ENCODE measurements at regions not wholly inside any gene's neighbourhood (a gene's known extent, or its start where the extent isn't known, plus 50 kb on each side); places are given as distances from the start of the nearest gene placed in this dataset.

DNA sequence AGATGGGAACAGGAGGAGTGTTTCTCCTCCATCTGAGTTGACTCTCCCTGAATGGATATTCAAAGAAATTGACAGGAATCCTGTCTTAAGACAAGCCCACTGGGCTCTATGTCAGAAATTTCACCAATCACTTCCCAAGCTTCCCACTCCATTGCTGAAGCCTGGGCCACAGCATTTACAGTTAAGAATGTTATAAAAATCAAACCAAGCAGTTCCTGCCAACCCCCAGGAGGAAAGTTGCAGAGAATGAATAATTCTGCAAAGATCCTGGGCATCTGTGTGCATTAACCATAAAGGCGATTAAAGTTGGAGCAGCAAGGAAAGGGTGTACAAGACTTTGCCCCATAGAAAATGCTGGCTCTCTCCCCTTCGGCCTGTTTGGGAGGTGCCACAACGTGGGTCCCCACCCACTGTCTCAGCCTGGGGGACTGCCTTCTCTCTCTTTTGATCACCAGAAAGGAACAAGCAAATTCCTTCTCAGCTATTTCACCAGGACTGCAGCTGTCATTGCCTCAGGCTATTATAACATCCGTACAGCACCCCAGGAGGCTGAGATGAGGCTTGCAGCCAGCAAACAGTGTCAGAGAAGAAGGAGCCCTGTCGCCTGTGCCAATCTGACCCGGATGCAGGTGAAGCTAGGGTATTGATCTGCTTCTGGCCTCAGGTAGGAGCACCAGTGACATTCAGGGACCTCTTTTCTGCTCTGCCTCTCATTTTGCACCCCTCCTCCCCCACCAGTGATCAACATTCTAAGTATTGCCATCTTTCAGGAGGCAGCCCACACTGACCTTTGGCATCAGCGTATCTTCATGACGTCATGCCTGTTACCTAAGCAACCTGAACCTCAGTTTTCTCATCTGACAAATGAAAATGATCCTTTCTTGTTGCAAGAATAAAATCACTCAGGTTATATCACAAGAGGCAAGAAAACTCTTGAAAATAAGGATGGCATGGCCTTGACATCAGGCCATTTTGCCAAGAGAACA lies 219.0 kb downstream of the SH3BP4 start:
- DNase-seq, result no peak

DNA sequence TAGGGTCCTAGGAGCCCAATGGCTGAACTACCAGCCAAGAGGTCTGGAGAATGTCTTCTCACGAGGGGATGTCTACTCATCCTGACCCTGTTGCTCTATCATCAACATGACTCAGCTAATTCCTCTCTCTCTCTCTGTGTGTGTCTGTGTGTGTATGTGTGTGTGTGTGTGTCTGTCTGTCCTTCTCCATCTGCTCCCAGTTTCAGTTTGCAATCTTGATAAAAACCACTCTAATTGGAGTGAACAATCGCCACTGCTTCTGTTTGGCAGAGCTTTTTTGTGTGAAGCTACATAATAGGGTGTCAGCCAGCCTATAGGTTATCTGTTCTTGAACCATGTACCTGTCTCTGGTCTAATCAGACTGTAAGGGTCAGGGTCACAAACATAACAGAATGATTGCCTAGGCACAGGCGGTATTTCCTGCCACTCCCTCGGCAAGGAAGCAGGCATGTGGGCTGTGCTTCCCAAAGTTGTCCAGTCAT lies 219.8 kb downstream of the SH3BP4 start:
- no peak for DNase-seq

DNA sequence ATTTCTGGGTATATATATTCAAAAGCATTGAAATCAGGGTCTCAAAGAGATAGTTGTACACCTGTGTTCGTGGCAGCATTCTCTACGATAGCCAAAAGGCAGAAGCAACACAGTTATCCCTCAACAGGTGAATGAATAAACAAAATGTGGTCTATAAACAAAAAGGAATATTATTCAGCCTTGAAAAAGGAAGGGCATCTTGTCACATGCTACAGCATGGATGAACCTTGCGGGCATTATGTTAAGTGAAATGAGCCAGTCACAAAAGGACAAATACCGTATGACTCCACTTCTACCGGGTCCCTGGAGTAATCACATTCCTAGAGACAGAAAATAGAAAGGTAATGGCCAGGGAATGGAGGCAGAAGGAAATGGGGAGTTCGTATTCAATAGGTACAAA lies 228.8 kb downstream of the SH3BP4 start:
- no peak for DNase-seq

DNA sequence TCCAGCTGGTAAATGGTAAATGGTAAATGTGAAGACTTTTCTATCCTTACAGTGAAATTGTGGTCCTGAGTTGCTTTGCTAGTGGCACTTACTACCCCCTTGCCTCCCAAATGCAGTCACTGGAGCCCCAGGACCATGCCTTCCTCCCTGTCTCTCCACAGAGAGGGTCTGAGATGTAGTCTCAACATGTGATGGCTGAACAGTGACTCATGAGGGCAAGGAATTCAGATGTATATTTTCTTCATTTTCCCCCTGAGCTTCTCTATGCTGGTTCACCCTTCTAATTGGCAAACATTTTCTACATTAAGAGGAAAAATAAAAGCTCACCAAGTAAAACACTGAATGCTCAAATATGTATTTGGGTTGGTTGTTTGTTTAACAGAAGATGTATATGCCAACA lies 232.0 kb downstream of the SH3BP4 start:
- DNase-seq, result no peak

DNA sequence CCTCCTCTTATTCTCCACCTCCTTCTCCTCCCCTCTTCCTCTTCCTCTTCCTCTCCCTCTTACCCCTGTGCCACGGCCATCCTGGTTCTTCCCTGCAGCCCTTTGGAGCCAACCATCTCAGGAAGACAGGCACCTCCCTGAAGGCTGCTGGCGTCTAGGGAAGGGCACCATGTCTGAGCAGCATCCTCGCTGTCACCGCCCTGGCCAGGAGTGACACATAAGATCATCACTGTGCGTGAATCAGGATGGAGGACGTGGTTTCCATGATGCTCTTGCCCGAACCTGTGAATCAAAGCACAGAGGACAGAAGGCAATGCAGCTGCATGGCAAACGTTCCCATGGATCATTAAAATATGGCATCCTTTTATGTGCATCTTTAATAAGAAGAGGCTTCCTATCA lies 236.0 kb downstream of the SH3BP4 start:
- DNase-seq, result no peak

DNA sequence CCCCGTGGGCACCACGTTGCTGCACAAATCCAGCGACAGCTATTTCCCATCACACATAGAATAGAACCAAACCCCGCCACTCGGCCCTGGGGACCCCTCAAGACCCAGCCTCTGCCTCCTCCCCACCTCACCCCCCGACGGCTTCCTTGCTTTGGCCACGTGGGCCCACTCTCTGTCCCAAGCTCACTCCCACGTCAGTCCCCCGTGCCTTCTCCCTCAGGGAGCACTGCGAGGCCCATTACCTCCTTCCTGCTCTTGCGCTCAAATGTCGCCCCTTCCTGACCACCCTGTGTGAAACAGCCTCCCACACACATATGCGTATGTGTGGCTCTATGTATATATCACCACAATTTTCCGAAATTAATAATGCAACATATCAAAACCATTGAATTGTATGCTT lies 239.7 kb downstream of the SH3BP4 start:
- DNase-seq, result no peak

DNA sequence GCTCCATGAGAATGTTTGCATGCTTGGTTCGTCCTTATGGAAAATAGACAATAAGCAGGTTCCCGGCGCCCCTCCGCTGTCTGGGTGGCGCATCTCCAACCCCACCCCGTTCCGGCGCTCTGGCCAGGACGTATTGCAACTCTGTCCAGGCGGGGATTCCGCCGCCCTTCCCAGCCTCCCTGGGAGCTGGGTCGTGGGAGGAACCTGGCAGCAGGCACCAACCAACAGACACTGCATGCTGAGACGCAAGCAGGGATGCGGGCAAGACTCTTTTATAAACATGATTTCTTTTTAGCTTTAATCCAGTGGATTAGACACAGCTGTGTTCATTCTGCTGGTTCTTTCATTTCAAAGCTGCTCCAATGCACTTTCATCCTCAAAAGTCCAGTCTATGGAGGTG lies 240.2 kb downstream of the SH3BP4 start:
- no peak for DNase-seq

DNA sequence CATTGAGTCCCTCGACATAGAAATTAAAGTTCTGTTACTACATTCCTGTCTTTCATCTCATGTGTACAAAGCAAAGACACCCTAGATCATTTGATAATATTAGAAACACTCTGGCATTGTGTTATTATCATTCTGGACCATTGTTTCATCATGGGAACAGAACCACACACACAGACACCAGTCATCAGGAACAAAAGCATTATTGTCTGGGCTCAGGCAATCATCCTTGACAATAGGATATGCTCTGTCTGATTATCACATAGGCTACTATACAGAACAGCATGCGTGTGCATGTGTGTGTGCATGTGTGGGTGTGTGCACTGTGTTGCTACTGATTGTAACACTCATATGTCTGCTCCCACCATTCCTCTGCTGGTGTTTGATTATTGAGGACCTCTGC lies 242.5 kb downstream of the SH3BP4 start:
- no peak for DNase-seq

DNA sequence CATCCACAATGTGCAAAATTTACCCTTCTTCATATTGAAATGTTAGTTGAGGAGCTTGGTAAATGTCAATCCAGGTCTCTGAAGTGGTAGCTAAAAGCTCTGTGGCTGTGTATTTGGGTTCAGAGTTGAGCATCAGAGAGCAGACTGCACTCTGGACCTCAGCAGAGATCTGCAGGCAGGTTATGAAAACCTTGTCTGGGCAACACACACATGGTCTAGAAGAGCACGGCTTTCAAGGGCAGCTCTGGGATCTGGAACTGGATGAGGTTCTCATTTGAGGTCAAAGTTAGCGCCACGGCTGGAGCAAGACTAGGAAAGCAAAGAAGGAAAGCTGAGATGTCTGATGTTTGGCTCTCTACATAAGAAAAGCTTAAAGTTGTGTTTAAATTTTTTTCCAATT lies 243.0 kb downstream of the SH3BP4 start:
- no peak for DNase-seq

DNA sequence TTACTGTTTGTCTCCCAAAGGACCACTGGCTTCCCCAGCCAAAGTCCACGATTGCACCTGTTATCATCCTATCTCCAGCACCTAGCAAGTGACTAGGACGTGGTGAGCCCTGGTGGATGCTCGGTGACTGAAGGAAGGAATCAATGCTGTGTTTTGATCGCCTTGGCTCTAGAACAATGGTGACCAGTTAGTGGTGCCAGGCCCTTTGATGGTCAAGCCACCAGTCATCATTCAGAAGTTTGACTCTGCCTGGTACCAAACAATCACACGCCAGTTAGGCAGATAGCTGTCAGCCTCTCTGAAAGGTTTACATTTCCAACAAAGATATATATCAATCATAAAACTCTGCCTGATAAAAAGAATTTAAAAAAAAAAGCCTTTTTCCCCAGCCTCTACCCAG lies 244.1 kb downstream of the SH3BP4 start:
- no peak for DNase-seq

DNA sequence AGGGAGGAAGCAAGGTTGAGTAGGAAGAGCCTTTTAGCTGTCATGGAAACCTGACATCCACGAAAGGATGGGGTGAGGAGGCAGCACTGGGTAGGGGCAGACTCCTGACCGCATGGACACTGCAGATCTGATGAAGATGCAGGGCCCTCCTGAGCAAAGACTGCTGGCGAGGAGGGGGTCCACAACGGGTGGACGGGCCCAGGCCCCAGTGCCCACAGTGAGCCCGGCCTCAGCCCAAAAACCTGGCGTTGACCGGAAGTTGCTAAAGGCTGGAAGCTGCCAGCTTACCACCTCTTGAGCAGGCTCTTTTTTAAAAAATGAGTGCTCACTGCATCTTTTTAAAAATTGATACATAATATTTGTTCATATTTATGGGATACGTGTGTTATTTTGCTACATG lies 247.3 kb downstream of the SH3BP4 start:
- DNase-seq, result no peak

DNA sequence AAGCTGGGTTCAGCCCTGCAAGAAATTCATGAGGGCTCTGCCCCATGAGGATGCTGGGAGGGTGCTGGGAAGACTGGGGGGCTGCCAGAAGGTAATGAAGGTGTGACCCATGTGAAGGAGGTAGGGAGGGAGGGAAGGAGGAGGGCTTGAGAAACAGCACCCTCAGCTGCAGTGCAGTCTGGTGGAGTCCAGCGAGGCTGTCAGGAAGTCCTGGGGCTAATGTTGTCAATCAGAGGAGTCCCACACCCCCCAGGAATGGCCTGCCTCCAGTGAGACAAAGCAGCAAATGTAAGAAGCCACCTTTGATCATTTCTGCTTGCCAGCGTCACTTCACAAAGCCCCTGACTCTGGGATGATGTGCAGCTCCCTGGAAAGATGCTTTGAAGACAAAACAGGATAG lies 248.4 kb downstream of the SH3BP4 start:
- DNase-seq, result no peak

DNA sequence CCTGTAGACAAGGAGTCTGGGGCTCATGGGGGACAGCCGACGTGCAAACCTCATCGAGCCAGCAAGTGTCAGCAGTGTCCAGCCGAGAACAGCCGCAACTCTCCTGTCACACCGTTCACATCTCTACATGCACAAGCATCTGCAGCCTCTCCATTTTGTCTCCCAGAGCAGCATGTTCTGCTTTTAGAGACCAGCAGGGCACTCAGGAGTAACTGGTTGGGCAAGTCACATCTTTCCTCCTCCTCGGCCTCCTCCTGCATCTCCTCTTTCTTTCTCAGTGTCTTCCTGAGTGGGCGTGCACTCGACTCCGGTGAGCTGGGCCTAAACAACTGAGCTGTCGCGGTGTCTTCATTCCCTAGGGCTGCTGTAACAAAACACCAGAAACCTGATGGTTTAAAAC lies 249.9 kb downstream of the SH3BP4 start:
- DNase-seq, result no peak

DNA sequence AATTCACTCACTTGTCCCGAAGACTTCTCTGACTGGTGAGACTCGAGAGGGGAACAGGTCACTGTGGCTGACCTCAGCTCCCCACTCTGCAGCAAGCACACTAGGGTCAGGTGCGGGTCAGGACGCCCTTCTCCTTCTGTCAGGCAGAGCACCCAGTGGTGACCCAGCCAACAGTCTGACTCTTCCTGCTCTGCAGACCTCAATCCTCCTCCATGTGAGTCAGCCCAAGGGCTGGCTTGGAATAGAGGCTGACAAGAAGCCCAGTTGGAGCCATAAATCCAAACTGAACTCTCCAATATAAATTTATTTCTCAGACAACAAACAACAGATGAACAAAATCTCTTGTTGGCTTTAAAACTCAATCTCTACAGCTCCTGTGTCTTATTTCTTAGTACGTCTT lies 253.1 kb downstream of the SH3BP4 start:
- DNase-seq, result no peak

DNA sequence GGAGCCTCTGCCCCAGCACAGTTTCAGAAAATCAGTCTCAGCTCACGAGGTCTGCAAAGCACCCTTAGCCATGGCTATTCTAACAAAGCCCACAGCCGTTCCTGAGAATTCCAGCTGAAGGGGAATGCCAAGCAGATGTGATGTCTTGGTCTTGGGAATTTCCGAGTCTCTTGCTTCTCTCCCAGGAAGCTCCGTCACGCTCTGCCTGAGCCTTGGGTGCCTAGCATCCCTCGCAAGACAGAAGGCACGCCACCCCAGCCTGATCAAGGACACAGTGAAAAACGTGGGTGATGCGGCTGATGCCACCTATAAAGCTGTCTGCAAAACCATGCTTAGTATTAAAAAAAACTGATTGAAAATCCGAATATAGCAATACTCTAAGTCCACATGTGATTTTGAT lies 254.6 kb downstream of the SH3BP4 start:
- no peak for DNase-seq

DNA sequence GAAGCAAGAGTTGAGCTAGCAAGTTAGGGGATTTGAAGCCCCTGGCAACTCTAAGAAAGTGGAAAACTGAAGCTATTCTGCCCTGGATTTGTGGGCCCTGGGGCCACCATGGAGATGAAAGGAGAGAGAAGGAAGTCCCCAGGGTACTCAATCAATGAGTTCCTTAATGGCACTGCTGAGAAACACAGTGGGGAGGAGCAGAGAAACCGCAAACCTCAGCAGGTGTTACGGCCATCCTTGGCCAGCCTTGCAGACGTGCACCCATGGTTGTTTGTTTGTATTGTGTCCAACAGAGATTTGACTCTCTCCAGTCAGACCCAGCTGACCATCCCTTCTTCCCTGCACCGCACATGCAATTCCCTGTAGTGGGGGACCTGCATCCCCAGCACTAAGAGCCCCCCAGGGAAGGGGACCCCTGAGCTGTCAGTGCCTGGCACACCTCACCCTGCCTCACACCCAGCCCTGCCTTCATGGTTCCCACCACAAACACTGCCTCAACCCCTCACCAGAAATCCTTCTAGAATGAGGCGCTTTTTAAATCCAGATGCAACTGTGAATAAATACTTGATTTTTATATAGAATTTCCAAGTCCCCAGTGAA lies 255.3 kb downstream of the SH3BP4 start:
- no peak for DNase-seq

DNA sequence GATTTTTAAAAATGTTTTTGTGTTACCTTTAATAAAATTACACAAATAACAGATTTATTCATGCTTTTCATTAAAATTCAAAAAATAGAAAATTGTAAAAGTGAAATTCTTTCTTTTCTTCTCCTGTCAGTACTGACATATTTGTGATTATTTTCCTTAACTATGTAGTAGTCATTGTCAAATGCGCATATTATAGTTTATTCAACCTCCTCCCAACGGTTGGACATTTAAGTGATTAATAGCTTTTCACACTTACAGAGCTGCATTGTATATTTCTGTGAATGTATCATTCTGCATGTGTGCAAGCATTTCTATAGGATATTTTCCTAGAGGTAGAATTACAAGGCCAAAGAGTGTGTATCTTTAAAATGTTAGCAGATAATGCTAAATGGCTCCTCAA lies 259.2 kb downstream of the SH3BP4 start:
- no peak for DNase-seq

DNA sequence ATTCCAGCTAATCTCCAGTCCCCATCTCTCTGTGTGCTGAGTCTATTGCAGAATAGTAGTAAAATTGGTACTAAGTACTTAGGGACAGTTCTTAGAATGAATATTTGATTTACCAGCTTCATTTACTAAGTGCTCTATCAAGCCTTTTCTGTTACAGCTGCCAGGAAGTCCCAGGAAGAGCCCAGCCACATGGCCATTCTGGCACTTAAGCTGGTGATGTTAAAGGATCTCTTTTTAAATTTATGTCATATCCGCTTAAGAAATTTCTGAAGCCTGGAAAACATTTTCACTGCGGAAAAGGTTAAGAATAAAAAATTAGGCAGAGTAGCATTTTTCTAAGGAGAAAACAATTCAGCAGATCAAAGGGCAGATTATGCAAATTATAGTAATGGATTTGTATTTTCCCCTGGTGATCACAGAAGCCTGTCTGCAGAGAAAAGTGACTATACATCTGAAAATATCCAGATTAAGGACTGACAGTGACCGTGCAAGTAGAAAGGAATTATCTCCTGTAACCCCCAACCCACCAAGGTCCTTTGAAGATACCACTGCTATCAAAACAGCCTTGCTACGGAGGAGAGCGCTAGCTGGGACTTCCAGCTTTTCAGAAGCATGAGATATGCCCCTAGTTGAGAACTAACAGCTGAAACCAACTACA lies 260.8 kb downstream of the SH3BP4 start:
- DNase-seq, result no peak

DNA sequence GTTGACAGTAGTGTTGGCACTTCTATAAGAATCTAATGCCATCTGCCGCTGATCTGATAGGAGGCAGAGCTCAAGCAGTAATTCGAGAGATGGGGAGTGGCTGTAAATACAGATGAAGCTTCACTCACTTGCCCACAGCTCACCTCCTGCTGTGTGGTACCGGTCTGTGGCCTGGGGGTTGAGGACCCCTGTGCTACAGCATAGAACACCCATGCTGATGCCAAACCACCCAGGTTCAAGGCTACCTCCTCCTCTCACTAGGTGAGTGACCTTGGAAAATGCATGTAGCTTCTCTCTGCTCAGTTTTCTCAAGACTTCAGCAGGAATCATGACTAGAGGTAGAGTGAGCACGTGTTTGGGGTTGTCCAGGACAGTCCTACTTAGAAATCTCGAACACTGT lies 263.4 kb downstream of the SH3BP4 start:
- DNase-seq, result no peak

DNA sequence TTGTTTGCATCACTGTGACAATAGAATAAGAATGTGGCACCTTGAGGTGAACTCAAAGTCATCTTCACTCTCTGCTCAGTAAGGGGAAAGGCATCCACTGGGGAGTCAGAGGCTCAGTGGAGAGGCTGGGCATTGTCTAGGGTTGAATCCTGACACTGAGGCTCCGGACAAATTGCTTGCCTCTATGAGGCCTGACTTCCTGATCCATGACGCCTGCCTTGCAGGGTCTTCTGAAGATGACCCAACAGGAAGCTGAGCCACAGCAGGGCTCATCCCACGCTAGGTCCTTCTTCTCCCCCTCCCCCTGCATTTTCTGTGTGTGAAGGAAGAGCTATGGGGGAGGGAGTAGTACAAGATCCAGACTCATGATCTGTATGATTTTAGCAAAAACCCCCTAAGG lies 265.1 kb downstream of the SH3BP4 start:
- DNase-seq, result no peak

DNA sequence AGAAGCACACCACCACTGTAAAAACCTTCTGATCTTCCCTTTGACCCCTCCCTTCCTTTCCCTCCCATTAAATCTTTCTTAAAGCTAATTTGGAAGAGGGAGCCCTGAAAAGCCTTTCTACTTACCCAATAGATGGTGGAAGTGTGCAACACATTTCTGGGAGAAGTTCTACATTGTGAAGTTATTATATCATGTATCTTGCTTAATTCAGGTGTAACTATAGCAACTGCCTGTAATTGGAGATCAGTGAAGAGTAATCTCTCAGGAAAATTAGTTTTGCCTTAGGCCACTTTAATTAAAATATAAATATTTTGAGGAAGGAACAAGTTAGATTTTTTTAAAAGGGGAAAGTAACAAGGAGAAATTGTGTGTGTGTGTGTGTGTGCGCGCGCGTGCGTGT lies 266.0 kb downstream of the SH3BP4 start:
- DNase-seq, result peak; percentile 25

DNA sequence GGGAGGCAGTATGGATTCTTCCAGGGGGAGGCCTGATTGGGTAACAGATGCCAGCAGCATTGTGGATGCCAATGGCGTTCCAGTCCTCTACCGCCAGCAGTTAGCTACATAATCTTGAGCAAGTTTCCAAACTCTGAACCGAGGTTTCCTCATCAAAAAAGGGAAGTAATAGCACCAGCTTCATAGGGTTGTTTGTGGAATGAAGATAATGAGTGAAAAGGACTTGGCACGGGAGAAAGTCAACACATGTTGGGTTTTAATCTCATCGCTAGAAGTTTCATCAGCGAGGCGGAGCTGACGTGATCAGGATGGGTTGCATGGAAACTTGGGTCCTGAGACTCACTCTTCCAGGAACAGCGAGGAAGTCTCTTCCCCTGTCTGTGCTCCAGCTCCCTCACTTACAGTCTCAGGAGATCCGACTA lies 266.7 kb downstream of the SH3BP4 start:
- no peak for DNase-seq

DNA sequence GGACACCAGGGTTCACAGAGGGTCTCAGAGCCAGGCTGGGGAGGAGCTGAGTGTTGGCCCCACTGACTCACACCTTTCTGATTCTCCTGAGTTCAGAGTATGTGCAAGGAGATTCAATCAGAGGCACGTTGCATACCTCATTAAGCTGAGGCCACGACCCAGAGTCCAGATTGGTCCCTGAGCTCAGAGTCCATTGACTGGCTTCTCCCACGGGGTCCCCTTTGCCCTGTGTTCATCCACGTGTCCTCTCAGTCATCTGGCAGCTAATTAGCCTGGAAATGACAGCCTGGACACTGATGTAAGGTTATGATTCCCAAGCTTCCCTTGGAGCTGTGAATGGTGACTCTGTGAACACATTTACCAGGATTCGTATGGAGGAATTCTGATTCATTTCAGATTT lies 267.2 kb downstream of the SH3BP4 start:
- no peak for DNase-seq

DNA sequence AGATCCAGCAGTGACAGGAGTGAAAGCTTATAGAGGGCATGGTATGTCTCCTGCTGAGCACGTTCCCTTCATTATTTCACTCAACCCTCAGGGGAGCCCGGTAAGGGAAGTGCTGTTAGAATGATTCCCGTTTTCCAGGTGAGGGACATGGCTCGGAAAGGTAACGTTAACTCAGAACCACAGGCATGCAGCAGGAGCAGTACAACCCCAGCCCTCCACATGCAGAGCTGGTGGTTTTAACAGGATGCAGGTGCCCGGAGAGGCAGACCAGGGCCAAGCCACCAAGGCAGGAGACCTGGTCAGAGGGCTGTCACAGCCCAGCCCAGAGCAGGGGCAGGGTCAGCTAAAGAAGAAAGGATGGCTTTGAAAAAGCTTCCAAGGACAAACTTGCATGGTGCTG lies 268.5 kb downstream of the SH3BP4 start:
- no peak for DNase-seq
